IMR-90 (cell line): ENCODE measurements at regions not wholly inside any gene's neighbourhood (a gene's known extent, or its start where the extent isn't known, plus 50 kb on each side); places are given as distances from the start of the nearest gene placed in this dataset.

Experiments
- ATAC-seq: fragments of 200-7000 bp; cut with Tn5 transposase; 2 replicates; pipeline ENCODE4 v1.9.1; 2020; ENCODE audit warnings: low read depth, mild to moderate bottlenecking, moderate library complexity
- BruUV-seq: library from RNA; stranded (reverse); fragments of 400-500 nt; replicated peaks from 2 replicates; lab custom pipeline; 2021; lab: Mats Ljungman, UMichigan
- CTCF ChIA-PET: fragments of 300-600 bp; formaldehyde crosslinking; extraction: SDS; loops from one replicate; lab custom pipeline; 2021; ENCODE audit warnings: antibody characterized with exemption; lab: Yijun Ruan, JAX
- POLR2A ChIA-PET: fragments of 300-600 bp; sonication (Branson Sonifier 250); formaldehyde crosslinking; loops from one replicate; lab custom pipeline; 2022; ENCODE audit warnings: antibody characterized with exemption; ENCODE audit not compliant: unreplicated experiment; lab: Charles Lee
- DNase-seq: peaks from one replicate; pipeline ENCODE4 v3.0.0; 2013
- H2AFZ ChIP-seq: replicated peaks from 2 replicates; pipeline ENCODE3; 2013; ENCODE audit warnings: low read length, mild to moderate bottlenecking; ENCODE audit not compliant: poor library complexity
- H2AK5ac ChIP-seq: 2 replicates; pipeline ENCODE4 v1.6.1; 2013; ENCODE audit warnings: low read depth, low read length, inconsistent platforms
- H2AK9ac ChIP-seq: replicated peaks from 2 replicates; pipeline ENCODE3; 2013; ENCODE audit warnings: mild to moderate bottlenecking, low read depth, low read length, moderate library complexity; ENCODE audit not compliant: poor library complexity
- H2BK120ac ChIP-seq: 2 replicates; pipeline ENCODE4 v1.6.1; 2013; ENCODE audit warnings: low read depth, low read length, inconsistent platforms
- H2BK15ac ChIP-seq: 3 replicates; pipeline ENCODE4 v1.6.1; 2013; ENCODE audit warnings: low read depth, low read length, inconsistent platforms
- H2BK20ac ChIP-seq: 2 replicates; pipeline ENCODE4 v1.6.1; 2013; ENCODE audit warnings: low read depth, mild to moderate bottlenecking, inconsistent platforms, low read length, moderate library complexity
- H2BK5ac ChIP-seq: 2 replicates; pipeline ENCODE4 v1.6.1; 2013; ENCODE audit warnings: mild to moderate bottlenecking, low read depth, low read length, inconsistent platforms; ENCODE audit not compliant: poor library complexity, severe bottlenecking
- H3K14ac ChIP-seq: replicated peaks from 2 replicates; pipeline ENCODE4 v1.6.1; 2013; ENCODE audit warnings: low read depth, low read length, inconsistent platforms
- H3K18ac ChIP-seq: 2 replicates; pipeline ENCODE4 v1.6.1; 2013; ENCODE audit warnings: low read depth, low read length, control low read depth
- H3K23ac ChIP-seq: 2 replicates; pipeline ENCODE4 v1.6.1; 2013; ENCODE audit warnings: low read depth, low read length, inconsistent platforms
- H3K27ac ChIP-seq: 2 replicates; pipeline ENCODE4 v1.5.1; 2013; ENCODE audit warnings: mild to moderate bottlenecking, control low read depth, low read length; ENCODE audit not compliant: insufficient read depth
- H3K27me3 ChIP-seq: 2 replicates; pipeline ENCODE4 v1.6.1; 2013; ENCODE audit warnings: low read length; ENCODE audit not compliant: control insufficient read depth, insufficient read depth
- H3K36me3 ChIP-seq: 2 replicates; pipeline ENCODE4 v1.6.1; 2013; ENCODE audit warnings: low read length, mixed read lengths; ENCODE audit not compliant: control insufficient read depth, insufficient read depth
- H3K4ac ChIP-seq: 2 replicates; pipeline ENCODE4 v1.6.1; 2013; ENCODE audit warnings: low read depth, low read length, inconsistent platforms
- H3K4me1 ChIP-seq: 2 replicates; pipeline ENCODE4 v1.6.1; 2013; ENCODE audit warnings: low read length, mixed read lengths; ENCODE audit not compliant: control insufficient read depth, insufficient read depth
- H3K4me2 ChIP-seq: 2 replicates; pipeline ENCODE4 v1.6.1; 2013; ENCODE audit warnings: low read depth, mild to moderate bottlenecking, control low read depth, low read length, moderate library complexity
- H3K4me3 ChIP-seq: 2 replicates; pipeline ENCODE4 v1.5.1; 2013; ENCODE audit warnings: low read depth, mild to moderate bottlenecking, control low read depth, low read length, moderate library complexity; ENCODE audit not compliant: insufficient read depth
- H3K56ac ChIP-seq: 2 replicates; pipeline ENCODE4 v1.6.1; 2013; ENCODE audit warnings: low read length, inconsistent platforms; ENCODE audit not compliant: insufficient read depth; ENCODE audit errors: extremely low read depth
- H3K79me1 ChIP-seq, 2 experiments: 2 replicates each; pipeline ENCODE4 v1.6.1; 2013; ENCODE audit warnings: low read length in 2 of 2, inconsistent platforms in 1 of 2, low read depth in 1 of 2
- H3K9ac ChIP-seq: 2 replicates; pipeline ENCODE4 v1.6.1; 2013; ENCODE audit warnings: low read depth, low read length, control low read depth
- H3K9me1 ChIP-seq: 2 replicates; pipeline ENCODE4 v1.6.1; 2013; ENCODE audit warnings: low read length, inconsistent platforms; ENCODE audit not compliant: insufficient read depth
- H3K9me3 ChIP-seq: 2 replicates; pipeline ENCODE4 v1.6.1; 2013; ENCODE audit warnings: low read length; ENCODE audit not compliant: control insufficient read depth, insufficient read depth
- H4K20me1 ChIP-seq: 2 replicates; pipeline ENCODE4 v1.6.1; 2013; ENCODE audit warnings: low read length, inconsistent platforms; ENCODE audit not compliant: insufficient read depth
- H4K5ac ChIP-seq: 2 replicates; pipeline ENCODE4 v1.6.1; 2013; ENCODE audit warnings: mild to moderate bottlenecking, low read depth, low read length, control low read depth
- H4K8ac ChIP-seq, 2 experiments: 2 replicates each; pipeline ENCODE4 v1.6.1; 2013; ENCODE audit warnings: low read depth in 2 of 2, low read length in 2 of 2, control low read depth in 1 of 2, inconsistent platforms in 1 of 2
- H4K91ac ChIP-seq: 2 replicates; pipeline ENCODE4 v1.6.1; 2013; ENCODE audit warnings: low read depth, low read length, inconsistent platforms; ENCODE audit not compliant: insufficient read depth
- BHLHE40 ChIP-seq: fragments of 150-350 bp; IDR thresholded peaks from 2 replicates; pipeline ENCODE4 v1.6.1; 2016; ENCODE audit warnings: mild to moderate bottlenecking, low read depth, low read length
- CEBPB ChIP-seq: IDR thresholded peaks from 2 replicates; pipeline ENCODE4 v1.6.1; 2012; ENCODE audit warnings: low read depth, low read length, improper control_type of control experiment
- CHD1 ChIP-seq: IDR thresholded peaks from 2 replicates; pipeline ENCODE4 v1.6.1; 2012; ENCODE audit warnings: low read depth, low read length, improper control_type of control experiment
- FOS ChIP-seq: fragments of 150-350 bp; IDR thresholded peaks from 2 replicates; pipeline ENCODE4 v1.6.1; 2016; ENCODE audit warnings: low read depth, low read length
- MAZ ChIP-seq: IDR thresholded peaks from 2 replicates; pipeline ENCODE4 v1.6.1; 2012; ENCODE audit warnings: low read depth, mild to moderate bottlenecking, low read length, improper control_type of control experiment, moderate library complexity, borderline replicate concordance
- MXI1 ChIP-seq: IDR thresholded peaks from 2 replicates; pipeline ENCODE4 v1.6.1; 2012; ENCODE audit warnings: low read depth, mild to moderate bottlenecking, low read length, moderate library complexity, borderline replicate concordance
- NFE2L2 ChIP-seq: fragments of 150-350 bp; IDR thresholded peaks from 2 replicates; pipeline ENCODE4 v1.6.1; 2016; ENCODE audit warnings: low read depth, mild to moderate bottlenecking, low read length
- RFX5 ChIP-seq: IDR thresholded peaks from 2 replicates; pipeline ENCODE4 v1.8.0; 2012; ENCODE audit warnings: low read depth, mild to moderate bottlenecking, low read length, moderate library complexity
- WGBS, 2 experiments: methylation state at CpG; one replicate each; pipeline versions ENCODE4 v1.1.5 to v1.1.7; 2013; ENCODE audit warnings: missing lambda C conversion rate in 2 of 2; ENCODE audit not compliant: insufficient read length in 1 of 2; ENCODE audit errors: extremely low coverage in 2 of 2; 5-methylcytosine and 5-hydroxymethylcytosine counted together
- dilution Hi-C: fragments of 300-500 bp; cut with HindIII; formaldehyde crosslinking; loops from one replicate; pipeline ENCODE4 v1.14.3; 2018; ENCODE audit warnings: low sequenced_read_pairs; ENCODE audit not compliant: unreplicated experiment
- in situ Hi-C: fragments of 300-500 bp; cut with MboI; formaldehyde crosslinking; loops from 3 replicates; pipeline ENCODE4 v1.14.3; 2019; ENCODE audit warnings: low sequenced_read_pairs, inconsistent platforms, mixed read lengths
- intact Hi-C: fragments of 100-400 bp; cut with micrococcal nuclease; formaldehyde crosslinking; loops from 2 replicates; pipeline ENCODE4 v1.10.0; 2022
- TF ChIP-seq, protein P1 (sequence below): conservative IDR thresholded peaks from 2 replicates; pipeline ENCODE4 v1.5.1; 2012; ENCODE audit warnings: mild to moderate bottlenecking, low read depth, low read length, improper control_type of control experiment

DNA sequence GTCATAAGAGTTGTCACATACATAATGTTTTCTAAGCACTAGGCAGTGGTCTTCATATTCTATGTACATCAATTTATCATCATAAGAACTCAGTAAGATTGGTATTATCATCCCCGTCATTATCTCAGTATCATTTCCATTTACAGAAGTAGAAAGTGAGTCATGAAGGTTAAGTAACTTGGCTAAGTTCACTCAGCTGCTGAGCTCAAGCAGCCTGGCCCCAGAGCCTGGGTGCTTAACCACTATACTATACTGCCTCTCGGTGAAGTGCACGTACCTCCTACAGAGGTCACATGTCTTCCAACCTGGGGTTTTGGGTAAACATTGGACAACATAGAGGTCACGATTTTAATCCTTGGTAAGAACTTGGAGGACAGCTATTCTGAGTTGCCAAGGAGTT is 161.5 kb upstream of the GATB start:
- no peak overlapping the region for H2BK120ac ChIP-seq
- POLR2A ChIA-PET: no interaction called here

More for the DNA sequence above, 161.5 kb upstream of the GATB start:
- DNase-seq (peak; percentile 4), ATAC-seq (no peak)
- Histone ChIP-seq H2BK5ac (no peak overlapping the region), H3K18ac (no peak overlapping the region), H2BK20ac (no peak overlapping the region), H2AK5ac (no peak overlapping the region), H4K8ac (no peak overlapping the region), H3K9ac (no peak overlapping the region), H4K20me1 (no peaks in the 10 kb centered on the region), H3K27me3 (no peaks in the 10 kb centered on the region; the same call in 1 of the 2 replicates), H4K5ac (peak overlapping the region; percentile 22; the same call in 1 of the 2 replicates), H2AFZ (peak overlapping the region; percentile 29), H3K4me1 (no peaks in the 10 kb centered on the region; the same call in 1 of the 2 replicates), H3K27ac (no peak overlapping the region), H4K91ac (no peak overlapping the region), H3K4ac (no peak overlapping the region), H3K14ac (no peak overlapping the region), H3K23ac (no peak overlapping the region), H3K9me3 (no peaks in the 10 kb centered on the region), H3K4me2 (no peak overlapping the region), H2AK9ac (no peak overlapping the region), H3K9me1 (no peaks in the 10 kb centered on the region), H3K4me3 (no peak overlapping the region), H3K36me3 (no peaks in the 10 kb centered on the region), H3K56ac (no peak overlapping the region), H3K79me1 (no peaks in the 10 kb centered on the region), H2BK15ac (no peak overlapping the region)
- no TSS peak for BruUV-seq
- intact Hi-C loops (no loop called here), dilution Hi-C loops (no loop called here), in situ Hi-C loops (no loop called here)
- TF ChIP-seq CHD1 (no peak), RFX5 (no peak), MXI1 (no peak), NFE2L2 (no peak), MAZ (no peak), CEBPB (no peak), FOS (no peak), BHLHE40 (no peak)
- TF ChIP-seq, protein P1, sequence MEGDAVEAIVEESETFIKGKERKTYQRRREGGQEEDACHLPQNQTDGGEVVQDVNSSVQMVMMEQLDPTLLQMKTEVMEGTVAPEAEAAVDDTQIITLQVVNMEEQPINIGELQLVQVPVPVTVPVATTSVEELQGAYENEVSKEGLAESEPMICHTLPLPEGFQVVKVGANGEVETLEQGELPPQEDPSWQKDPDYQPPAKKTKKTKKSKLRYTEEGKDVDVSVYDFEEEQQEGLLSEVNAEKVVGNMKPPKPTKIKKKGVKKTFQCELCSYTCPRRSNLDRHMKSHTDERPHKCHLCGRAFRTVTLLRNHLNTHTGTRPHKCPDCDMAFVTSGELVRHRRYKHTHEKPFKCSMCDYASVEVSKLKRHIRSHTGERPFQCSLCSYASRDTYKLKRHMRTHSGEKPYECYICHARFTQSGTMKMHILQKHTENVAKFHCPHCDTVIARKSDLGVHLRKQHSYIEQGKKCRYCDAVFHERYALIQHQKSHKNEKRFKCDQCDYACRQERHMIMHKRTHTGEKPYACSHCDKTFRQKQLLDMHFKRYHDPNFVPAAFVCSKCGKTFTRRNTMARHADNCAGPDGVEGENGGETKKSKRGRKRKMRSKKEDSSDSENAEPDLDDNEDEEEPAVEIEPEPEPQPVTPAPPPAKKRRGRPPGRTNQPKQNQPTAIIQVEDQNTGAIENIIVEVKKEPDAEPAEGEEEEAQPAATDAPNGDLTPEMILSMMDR: no peak
- WGBS, 2 experiments: no CpG with 5 or more reads among the region's 4 CpGs
- CTCF ChIA-PET: no interaction called here
